WTC11 (cell line): ENCODE measurements at regions not wholly inside any gene's neighbourhood (a gene's known extent, or its start where the extent isn't known, plus 50 kb on each side); places are given as distances from the start of the nearest gene placed in this dataset.

Experiments
- ATAC-seq: fragments of 200-7000 bp; cut with Tn5 transposase; 2 replicates; pipeline ENCODE4 v1.10.0; 2021; ENCODE audit warnings: mild to moderate bottlenecking, moderate library complexity
- CTCF ChIA-PET: fragments of 300-600 bp; sonication (Branson Sonifier 250); formaldehyde crosslinking; loops from one replicate; lab custom pipeline; 2021; ENCODE audit warnings: antibody characterized with exemption; lab: Charles Lee
- POLR2A ChIA-PET: fragments of 350-600 bp; sonication (Branson Sonifier 250); formaldehyde crosslinking; loops from one replicate; lab custom pipeline; 2021; ENCODE audit warnings: antibody characterized with exemption; lab: Charles Lee
- DNase-seq: peaks from one replicate; pipeline ENCODE4 v3.0.0; 2021; ENCODE audit warnings: low spot score
- H3K27ac Mint-ChIP-seq: 2 replicates; pipeline ENCODE4 v1.8.0; 2021; ENCODE audit warnings: mixed read lengths
- H3K27me3 Mint-ChIP-seq: 2 replicates; pipeline ENCODE4 v1.8.0; 2021; ENCODE audit warnings: low read depth, mild to moderate bottlenecking, moderate library complexity, mixed read lengths
- H3K36me3 Mint-ChIP-seq: 2 replicates; pipeline ENCODE4 v1.8.0; 2021; ENCODE audit warnings: mixed read lengths
- H3K4me1 Mint-ChIP-seq: 2 replicates; pipeline ENCODE4 v1.8.0; 2022; ENCODE audit warnings: mixed read lengths
- H3K4me3 Mint-ChIP-seq: 2 replicates; pipeline ENCODE4 v1.8.0; 2021; ENCODE audit warnings: mild to moderate bottlenecking, moderate library complexity, mixed read lengths
- H3K9me3 Mint-ChIP-seq: 2 replicates; pipeline ENCODE4 v1.8.0; 2021; ENCODE audit warnings: mixed read lengths
- CREB1 ChIP-seq: sonication (generic); formaldehyde crosslinking; IDR thresholded peaks from 2 replicates; pipeline ENCODE4 v1.8.0; 2023; ENCODE audit warnings: mild to moderate bottlenecking, missing genetic modification reagents
- CREM ChIP-seq: sonication (generic); formaldehyde crosslinking; IDR thresholded peaks from 2 replicates; pipeline ENCODE4 v1.8.1; 2022; ENCODE audit warnings: mild to moderate bottlenecking, missing genetic modification reagents, moderate library complexity
- ELF4 ChIP-seq: sonication (generic); formaldehyde crosslinking; IDR thresholded peaks from 2 replicates; pipeline ENCODE4 v1.8.1; 2022; ENCODE audit warnings: low read depth, mild to moderate bottlenecking, moderate library complexity, missing genetic modification reagents
- ESRRA ChIP-seq: sonication (generic); formaldehyde crosslinking; IDR thresholded peaks from 2 replicates; pipeline ENCODE4 v1.8.1; 2022; ENCODE audit warnings: mild to moderate bottlenecking, missing genetic modification reagents, borderline replicate concordance
- ETV6 ChIP-seq: sonication (generic); formaldehyde crosslinking; IDR thresholded peaks from 2 replicates; pipeline ENCODE4 v1.8.1; 2022; ENCODE audit warnings: mild to moderate bottlenecking, missing genetic modification reagents
- HMGA2 ChIP-seq: fragments of 250-450 bp; sonication (Bioruptor Pico); IDR thresholded peaks from 2 replicates; pipeline ENCODE4 v1.4.0; 2021; ENCODE audit warnings: mild to moderate bottlenecking, moderate library complexity
- NFE2L1 ChIP-seq: sonication (generic); formaldehyde crosslinking; IDR thresholded peaks from 2 replicates; pipeline ENCODE4 v1.8.1; 2023; ENCODE audit warnings: missing genetic modification reagents
- TEAD1 ChIP-seq: sonication (generic); formaldehyde crosslinking; IDR thresholded peaks from 2 replicates; pipeline ENCODE4 v1.8.0; 2022; ENCODE audit warnings: mild to moderate bottlenecking, missing genetic modification reagents
- TF ChIP-seq, protein P1 (sequence below): fragments of 250-450 bp; sonication (Bioruptor Pico); IDR thresholded peaks from 2 replicates; pipeline ENCODE4 v1.9.0; 2021; ENCODE audit warnings: moderate library complexity, mild to moderate bottlenecking, inconsistent platforms, borderline replicate concordance
- TF ChIP-seq, protein P2 (sequence below): fragments of 250-450 bp; sonication (Bioruptor Pico); conservative IDR thresholded peaks from 2 replicates; pipeline ENCODE4 v1.9.0; 2021; ENCODE audit warnings: mild to moderate bottlenecking
- TF ChIP-seq, protein P3 (sequence below): sonication (generic); formaldehyde crosslinking; IDR thresholded peaks from 2 replicates; pipeline ENCODE4 v1.8.1; 2023; ENCODE audit warnings: mild to moderate bottlenecking, missing genetic modification reagents, moderate library complexity
- TF ChIP-seq, protein P4 (sequence below): sonication (generic); formaldehyde crosslinking; conservative IDR thresholded peaks from 2 replicates; pipeline ENCODE4 v1.8.1; 2022; ENCODE audit warnings: mild to moderate bottlenecking, missing genetic modification reagents
- TF ChIP-seq, protein P5 (sequence below): fragments of 250-450 bp; sonication (Bioruptor Pico); IDR thresholded peaks from 2 replicates; pipeline ENCODE4 v1.9.0; 2021; ENCODE audit warnings: mild to moderate bottlenecking
- TF ChIP-seq, protein P6 (sequence below): sonication (generic); formaldehyde crosslinking; IDR thresholded peaks from 2 replicates; pipeline ENCODE4 v1.8.1; 2022; ENCODE audit warnings: low read depth, missing genetic modification reagents, borderline replicate concordance
- TF ChIP-seq, protein P7 (sequence below): sonication (generic); formaldehyde crosslinking; IDR thresholded peaks from 2 replicates; pipeline ENCODE4 v1.8.0; 2023; ENCODE audit warnings: missing genetic modification reagents, mild to moderate bottlenecking, borderline replicate concordance

DNA sequence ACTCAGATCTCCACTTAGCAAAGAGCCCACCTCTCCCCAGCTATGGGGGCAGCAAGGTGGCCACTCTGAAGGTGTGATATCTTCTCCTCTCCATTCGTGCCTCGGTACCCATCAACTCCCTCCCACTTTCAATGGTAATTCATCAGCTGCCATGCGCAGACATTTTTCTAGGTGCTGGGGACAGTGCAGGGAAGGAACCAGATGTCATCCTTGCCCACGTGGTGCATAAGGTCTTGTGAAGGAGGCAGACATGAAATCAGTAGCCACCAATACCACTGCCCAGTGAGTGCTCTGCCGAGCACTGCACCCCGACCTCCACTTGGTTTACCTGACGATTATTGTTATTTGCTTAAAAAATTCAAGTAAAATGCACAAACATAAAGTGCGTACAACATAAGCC, 76.3 kb upstream of the CSF3R start (continued):
- TF ChIP-seq, protein P1, sequence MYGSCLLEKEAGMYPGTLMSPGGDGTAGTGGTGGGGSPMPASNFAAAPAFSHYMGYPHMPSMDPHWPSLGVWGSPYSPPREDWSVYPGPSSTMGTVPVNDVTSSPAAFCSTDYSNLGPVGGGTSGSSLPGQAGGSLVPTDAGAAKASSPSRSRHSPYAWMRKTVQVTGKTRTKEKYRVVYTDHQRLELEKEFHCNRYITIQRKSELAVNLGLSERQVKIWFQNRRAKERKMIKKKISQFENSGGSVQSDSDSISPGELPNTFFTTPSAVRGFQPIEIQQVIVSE, result no peak
- TF ChIP-seq, protein P2, sequence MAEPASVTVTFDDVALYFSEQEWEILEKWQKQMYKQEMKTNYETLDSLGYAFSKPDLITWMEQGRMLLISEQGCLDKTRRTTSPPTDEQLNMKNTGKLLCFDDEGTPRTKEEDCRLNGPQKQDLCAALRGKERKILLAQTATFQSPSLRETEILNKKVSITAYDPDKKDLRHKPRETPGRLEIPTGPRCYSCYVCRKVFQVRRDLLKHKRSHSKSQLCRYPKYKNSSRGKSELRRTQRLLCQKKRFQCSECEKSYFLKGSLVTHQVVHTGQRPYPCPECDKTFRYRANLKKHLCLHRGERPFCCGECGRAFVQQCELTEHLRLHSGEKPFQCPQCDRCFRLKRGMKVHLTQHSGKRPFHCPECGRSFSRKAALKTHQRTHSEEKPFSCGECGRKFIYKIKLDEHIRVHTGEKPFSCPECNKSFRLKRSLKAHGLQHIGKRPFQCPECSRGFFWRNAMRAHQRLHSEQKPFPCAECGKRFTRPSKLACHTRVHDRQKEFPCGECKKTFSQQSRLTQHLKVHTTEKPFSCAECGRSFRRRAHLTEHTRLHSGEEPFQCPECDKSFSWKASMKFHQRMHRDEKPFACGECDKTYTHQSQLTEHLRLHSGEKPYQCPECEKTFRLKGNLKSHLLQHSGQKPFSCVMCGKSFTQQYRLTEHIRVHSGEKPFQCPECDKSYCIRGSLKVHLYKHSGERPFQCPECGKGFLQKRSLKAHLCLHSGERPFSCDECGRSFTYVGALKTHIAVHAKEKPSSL, result no peak
- TF ChIP-seq CREM (no peak), ESRRA (CRISPR knock-in tag) (no peak)
- TF ChIP-seq, protein P3, sequence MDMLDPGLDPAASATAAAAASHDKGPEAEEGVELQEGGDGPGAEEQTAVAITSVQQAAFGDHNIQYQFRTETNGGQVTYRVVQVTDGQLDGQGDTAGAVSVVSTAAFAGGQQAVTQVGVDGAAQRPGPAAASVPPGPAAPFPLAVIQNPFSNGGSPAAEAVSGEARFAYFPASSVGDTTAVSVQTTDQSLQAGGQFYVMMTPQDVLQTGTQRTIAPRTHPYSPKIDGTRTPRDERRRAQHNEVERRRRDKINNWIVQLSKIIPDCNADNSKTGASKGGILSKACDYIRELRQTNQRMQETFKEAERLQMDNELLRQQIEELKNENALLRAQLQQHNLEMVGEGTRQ, result no peak
- TF ChIP-seq, protein P4, sequence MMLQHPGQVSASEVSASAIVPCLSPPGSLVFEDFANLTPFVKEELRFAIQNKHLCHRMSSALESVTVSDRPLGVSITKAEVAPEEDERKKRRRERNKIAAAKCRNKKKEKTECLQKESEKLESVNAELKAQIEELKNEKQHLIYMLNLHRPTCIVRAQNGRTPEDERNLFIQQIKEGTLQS (CRISPR knock-in tag), result no peak

DNA sequence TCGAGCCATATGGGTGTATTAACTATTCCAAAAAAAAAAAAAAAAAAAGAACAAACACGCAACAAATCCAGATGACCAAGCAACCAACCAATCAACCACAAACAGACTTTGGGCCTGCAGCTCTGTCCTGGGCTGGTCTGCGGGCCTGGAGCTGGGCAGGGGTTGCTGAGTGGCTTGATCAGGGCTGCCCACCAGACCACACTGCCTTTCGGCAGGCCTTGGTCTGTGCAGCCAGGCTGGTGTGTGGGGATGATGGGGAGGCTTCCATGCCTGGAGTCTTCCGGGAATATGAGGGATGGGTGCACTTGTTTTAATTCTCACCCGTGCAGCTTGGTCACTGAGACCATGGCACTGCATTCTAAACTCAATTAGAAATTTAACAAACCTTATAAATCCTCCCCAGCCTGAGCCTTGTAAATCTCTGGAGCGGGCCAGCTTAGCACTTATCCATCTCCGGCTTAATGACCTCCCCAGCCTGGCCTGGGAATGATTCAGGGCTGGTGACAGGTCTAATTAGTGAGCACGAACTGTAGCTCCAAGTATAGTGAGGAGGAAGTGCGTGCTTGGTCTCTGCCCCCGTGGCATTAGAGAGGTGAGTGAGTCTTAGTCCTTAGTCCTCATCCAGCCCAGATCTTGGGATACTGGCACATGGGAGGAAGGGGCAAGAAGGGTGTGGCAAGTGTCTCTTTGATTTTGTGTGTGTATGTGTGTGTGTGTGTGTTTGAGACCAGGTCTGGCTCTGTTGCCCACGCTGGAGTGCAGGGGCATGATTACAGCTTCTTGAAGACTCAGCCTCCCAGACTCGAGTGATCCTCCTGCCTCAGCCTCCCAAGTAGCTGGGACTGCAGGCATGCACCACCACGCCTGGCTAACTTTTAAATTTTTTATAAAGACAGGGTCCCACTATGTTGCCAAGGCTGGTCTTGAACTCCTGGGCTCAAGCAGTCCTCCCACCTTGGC, 74.6 kb upstream of the CSF3R start:
- ATAC-seq (no peak), DNase-seq (no peak)
- H3K27ac Mint-ChIP-seq, result no peak overlapping the region
- ChIA-PET POLR2A (no interaction called here), CTCF (interaction anchor here (1.1 to 3.7 kb wide), 5 partner anchors 14 to 41 kb away, joined by 3 to 13 read pairs (median 4); no protein-coding TSS in a partner anchor)
- no peaks in the 10 kb centered on the region for H3K4me1 Mint-ChIP-seq
- no peaks in the 10 kb centered on the region for H3K36me3 Mint-ChIP-seq
- no peak overlapping the region for H3K4me3 Mint-ChIP-seq
- H3K9me3 Mint-ChIP-seq, result no peaks in the 10 kb centered on the region
- peaks cover 21% of the 10 kb centered on the region for H3K27me3 Mint-ChIP-seq
- TF ChIP-seq ELF4 (CRISPR knock-in tag), result no peak
- TF ChIP-seq, protein P2, result no peak
- TF ChIP-seq, protein P4 (CRISPR knock-in tag), result no peak
- TF ChIP-seq, protein P5, sequence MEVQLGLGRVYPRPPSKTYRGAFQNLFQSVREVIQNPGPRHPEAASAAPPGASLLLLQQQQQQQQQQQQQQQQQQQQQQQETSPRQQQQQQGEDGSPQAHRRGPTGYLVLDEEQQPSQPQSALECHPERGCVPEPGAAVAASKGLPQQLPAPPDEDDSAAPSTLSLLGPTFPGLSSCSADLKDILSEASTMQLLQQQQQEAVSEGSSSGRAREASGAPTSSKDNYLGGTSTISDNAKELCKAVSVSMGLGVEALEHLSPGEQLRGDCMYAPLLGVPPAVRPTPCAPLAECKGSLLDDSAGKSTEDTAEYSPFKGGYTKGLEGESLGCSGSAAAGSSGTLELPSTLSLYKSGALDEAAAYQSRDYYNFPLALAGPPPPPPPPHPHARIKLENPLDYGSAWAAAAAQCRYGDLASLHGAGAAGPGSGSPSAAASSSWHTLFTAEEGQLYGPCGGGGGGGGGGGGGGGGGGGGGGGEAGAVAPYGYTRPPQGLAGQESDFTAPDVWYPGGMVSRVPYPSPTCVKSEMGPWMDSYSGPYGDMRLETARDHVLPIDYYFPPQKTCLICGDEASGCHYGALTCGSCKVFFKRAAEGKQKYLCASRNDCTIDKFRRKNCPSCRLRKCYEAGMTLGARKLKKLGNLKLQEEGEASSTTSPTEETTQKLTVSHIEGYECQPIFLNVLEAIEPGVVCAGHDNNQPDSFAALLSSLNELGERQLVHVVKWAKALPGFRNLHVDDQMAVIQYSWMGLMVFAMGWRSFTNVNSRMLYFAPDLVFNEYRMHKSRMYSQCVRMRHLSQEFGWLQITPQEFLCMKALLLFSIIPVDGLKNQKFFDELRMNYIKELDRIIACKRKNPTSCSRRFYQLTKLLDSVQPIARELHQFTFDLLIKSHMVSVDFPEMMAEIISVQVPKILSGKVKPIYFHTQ (CRISPR knock-in tag), result no peak

DNA sequence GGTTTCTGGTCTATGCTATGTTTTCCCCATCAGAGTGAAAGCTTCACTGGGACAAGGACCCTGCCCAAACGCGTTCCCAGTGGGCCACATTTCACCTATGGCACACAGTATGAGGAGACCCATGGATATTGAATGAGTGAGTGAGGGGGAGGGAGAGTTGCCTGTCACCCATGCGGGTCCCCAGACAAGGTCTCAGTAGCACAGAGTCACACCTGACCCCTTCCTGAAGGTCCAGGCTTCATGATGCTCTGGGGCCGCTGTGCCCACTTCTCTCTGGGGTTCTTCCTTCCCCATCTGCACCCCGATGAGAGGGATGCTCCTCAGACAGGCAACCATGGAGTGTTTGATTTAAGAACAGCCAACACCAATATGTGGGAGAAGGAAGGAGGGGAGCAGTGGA, 72.3 kb upstream of the CSF3R start:
- ChIA-PET CTCF (interaction anchor here (1.0 to 3.0 kb wide), 6 partner anchors 12 to 39 kb away, joined by 3 to 17 read pairs (median 4); no protein-coding TSS in a partner anchor), POLR2A (no interaction called here)
- H3K4me3 Mint-ChIP-seq, result no peak overlapping the region
- no peak overlapping the region for H3K27ac Mint-ChIP-seq
- H3K27me3 Mint-ChIP-seq, result peaks cover 31% of the 10 kb centered on the region
- ATAC-seq, result no peak
- no peaks in the 10 kb centered on the region for H3K9me3 Mint-ChIP-seq
- H3K36me3 Mint-ChIP-seq, result no peaks in the 10 kb centered on the region
- H3K4me1 Mint-ChIP-seq, result no peaks in the 10 kb centered on the region
- DNase-seq, result no peak
- TF ChIP-seq NFE2L1 (CRISPR knock-in tag) (no peak), ETV6 (no peak), HMGA2 (CRISPR knock-in tag) (no peak), CREB1 (no peak), TEAD1 (no peak)
- TF ChIP-seq, protein P6, sequence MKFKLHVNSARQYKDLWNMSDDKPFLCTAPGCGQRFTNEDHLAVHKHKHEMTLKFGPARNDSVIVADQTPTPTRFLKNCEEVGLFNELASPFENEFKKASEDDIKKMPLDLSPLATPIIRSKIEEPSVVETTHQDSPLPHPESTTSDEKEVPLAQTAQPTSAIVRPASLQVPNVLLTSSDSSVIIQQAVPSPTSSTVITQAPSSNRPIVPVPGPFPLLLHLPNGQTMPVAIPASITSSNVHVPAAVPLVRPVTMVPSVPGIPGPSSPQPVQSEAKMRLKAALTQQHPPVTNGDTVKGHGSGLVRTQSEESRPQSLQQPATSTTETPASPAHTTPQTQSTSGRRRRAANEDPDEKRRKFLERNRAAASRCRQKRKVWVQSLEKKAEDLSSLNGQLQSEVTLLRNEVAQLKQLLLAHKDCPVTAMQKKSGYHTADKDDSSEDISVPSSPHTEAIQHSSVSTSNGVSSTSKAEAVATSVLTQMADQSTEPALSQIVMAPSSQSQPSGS (CRISPR knock-in tag), result no peak
- TF ChIP-seq, protein P7, sequence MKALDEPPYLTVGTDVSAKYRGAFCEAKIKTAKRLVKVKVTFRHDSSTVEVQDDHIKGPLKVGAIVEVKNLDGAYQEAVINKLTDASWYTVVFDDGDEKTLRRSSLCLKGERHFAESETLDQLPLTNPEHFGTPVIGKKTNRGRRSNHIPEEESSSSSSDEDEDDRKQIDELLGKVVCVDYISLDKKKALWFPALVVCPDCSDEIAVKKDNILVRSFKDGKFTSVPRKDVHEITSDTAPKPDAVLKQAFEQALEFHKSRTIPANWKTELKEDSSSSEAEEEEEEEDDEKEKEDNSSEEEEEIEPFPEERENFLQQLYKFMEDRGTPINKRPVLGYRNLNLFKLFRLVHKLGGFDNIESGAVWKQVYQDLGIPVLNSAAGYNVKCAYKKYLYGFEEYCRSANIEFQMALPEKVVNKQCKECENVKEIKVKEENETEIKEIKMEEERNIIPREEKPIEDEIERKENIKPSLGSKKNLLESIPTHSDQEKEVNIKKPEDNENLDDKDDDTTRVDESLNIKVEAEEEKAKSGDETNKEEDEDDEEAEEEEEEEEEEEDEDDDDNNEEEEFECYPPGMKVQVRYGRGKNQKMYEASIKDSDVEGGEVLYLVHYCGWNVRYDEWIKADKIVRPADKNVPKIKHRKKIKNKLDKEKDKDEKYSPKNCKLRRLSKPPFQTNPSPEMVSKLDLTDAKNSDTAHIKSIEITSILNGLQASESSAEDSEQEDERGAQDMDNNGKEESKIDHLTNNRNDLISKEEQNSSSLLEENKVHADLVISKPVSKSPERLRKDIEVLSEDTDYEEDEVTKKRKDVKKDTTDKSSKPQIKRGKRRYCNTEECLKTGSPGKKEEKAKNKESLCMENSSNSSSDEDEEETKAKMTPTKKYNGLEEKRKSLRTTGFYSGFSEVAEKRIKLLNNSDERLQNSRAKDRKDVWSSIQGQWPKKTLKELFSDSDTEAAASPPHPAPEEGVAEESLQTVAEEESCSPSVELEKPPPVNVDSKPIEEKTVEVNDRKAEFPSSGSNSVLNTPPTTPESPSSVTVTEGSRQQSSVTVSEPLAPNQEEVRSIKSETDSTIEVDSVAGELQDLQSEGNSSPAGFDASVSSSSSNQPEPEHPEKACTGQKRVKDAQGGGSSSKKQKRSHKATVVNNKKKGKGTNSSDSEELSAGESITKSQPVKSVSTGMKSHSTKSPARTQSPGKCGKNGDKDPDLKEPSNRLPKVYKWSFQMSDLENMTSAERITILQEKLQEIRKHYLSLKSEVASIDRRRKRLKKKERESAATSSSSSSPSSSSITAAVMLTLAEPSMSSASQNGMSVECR, result no peak
